Non-pigmented ciliary epithelial cell (primary cell): ENCODE measurements at regions not wholly inside any gene's neighbourhood (a gene's known extent, or its start where the extent isn't known, plus 50 kb on each side); places are given as distances from the start of the nearest gene placed in this dataset.
"Not testable (repeated sequence)": the region's sequence is repeated elsewhere in the genome, so short reads cannot be mapped to it uniquely, and the experiment has no call there.

ENCODE experiments used
- DNase-seq: peaks from one replicate; pipeline ENCODE4 v3.0.0-alpha.2; 2010; ENCODE audit warnings: low read depth

DNA sequence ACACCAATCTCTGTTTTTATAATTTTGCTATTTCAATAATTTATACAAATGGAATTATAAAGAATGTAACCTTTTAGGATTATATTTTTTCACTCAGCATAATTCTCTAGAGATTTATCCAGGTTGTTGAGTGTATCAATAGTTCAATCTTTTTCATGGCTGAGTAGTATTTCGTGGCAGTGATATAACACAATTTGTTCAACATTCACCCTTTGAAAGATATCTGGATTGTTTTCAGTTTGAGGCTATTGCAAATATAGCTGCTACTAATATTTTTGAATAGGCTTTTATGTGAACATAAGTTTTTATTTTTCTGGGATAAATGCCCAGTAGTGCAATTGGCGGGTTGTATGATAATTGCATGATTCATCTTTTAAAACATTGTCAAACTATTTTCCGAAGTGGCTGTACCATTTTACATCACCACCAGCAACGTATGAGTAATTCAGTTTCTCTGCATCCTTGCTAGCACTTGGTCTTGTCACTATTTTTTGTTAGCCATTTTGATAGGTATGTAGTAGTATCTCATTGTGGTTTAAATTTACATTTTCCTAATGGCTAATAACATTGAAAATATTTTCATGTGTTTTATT, 55.6 kb upstream of the ABCD3 start:
- no peak for DNase-seq

DNA sequence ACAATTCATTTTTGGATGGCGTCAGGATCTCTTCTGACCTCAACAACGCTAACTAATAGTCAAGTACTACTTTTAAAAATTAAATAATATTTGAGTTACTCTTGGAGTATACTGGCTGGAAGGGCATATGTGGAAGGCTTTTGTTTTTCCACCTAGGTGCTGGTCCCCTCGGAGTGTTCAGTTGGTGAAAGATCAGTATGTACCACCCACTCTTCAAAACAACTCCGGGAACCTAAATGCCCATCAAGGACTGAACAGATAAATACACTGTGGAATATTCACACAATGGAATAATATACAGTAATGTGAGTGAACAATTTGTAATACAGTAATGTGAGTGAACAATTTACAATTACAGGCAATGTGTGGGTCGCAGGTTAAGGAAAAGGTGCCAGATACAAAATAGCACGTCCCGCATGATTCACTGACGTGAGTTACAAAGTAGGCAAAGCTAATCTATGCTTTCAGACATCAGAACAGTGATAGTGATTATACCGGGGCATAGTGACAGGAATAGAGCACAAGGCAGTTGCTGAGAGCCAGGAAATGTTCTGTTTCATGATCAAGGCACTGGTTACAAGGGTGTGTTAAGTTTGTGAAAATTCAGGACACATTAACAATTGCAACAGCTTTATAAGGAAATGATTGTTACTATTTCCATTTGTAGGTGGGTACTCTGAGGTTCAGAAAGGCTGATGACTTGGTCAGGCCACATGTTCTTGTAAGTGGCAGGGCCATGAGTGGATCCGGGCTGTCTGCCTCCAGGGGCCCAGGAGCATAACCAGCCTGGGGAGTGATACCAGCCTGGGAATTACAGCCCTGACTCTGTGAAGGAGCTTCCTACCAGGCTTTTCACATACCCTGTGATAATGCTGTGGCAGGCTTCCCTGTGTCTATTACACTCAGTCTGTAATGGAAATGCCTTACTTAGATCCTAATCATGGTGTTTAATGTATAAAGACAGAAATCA, 59.3 kb upstream of the ABCD3 start:
- no peak for DNase-seq

DNA sequence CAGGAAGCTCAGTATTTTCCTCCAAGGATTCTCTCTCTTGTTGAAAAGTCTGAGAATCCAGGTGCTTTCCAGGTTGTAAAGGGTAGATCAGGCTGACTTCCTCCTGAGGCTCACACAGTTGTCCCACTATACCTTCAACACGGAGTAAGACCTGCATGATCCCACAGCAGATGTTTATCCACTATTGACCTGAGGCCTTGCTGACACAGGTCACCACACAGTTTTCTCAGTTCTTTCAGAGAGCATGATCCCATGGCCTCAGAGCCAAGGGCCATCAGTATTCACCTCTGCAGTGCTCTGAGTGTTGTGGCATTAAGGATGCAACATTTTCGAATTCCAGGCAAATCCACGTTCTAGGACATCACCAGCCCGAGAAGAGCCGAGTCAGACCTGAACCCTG, 60.5 kb upstream of the ABCD3 start:
- DNase-seq: no peak

DNA sequence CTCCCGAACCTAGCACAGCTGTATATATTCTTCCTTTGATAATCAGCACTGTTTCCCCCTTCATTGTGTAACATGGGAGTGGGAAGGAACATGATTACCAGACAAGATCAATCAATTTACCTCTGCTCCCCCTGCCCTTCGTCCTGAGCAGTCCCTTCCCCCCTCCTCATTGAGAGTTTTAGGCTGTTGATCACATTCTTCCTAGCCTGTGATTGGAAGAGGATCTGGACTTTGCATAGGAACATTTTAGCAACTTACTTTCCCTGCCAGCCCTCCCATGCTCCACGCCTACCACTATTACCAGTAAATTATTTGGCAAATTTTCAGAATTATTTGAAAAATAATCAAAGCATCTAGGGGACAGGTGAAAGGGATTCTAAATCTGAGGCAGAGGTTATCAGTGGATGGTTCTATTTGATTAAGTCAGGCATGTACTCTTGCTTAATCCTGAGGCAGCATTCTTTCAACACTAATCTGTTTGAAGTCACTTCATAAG, 62.7 kb upstream of the ABCD3 start:
- no peak for DNase-seq

DNA sequence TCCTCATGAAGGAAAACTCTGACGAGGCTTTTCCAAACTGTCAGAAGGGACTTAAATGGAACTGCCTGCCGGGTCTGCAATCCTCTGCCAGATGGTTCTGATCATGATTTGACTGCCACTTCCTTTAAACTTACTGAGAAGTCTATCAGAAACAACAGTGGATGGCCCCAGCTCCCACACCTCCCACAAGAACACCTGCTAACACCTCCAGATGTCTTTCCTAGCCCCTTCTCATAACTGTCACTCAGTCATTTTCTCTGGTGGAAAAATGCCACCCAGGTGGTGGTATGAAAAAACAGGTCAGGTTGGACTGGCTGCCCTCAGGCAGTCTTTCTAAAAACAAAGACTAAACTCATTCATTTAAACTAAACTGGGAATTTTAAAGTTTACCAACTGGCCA, 66.7 kb upstream of the ABCD3 start:
- no peak for DNase-seq

DNA sequence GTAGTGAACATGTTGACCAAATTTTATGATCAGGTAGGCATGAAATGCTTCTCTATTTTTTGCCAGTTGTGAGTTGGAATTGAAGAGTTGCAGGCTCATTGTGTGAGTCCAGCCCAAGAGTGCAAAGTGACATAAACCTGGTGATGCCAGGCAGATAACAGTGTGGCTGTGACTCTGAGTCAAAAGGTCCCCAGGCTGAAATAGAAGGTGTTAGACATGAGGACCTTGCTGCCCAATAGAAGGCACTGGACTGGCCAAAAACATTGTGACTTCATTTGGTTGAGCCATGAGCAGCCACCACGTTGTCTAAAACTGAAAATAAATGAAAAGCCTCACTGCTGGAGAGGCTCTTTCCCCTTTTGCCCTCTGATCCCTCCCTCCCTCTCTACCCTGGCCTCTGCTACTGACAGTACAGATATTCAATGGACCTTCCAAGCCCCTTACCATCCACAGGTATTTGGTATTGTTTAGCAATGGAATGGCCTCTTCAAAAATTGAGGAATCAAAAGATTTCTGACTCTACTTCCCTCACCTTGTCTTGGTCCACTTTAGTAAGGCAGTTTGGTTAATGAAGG, 67.8 kb upstream of the ABCD3 start:
- DNase-seq: no peak

DNA sequence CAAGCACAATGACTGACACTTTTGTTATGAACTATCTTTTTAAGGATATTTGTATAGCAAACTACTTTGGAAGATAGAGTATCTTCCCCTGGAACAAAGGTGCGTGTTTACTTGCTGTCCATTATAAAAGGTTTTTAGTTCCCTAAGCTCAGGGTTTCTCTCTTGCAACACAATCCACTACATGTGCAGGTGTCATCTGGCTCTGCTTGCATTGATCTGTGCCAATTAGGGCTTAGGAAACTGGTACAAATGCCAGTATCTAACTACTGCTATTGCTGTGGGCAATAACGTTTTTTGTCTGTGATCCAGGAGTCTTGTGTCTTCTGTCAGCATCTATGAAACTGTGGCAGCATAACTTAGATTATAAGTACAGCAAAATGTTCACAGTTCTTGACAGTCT, 68.3 kb upstream of the ABCD3 start:
- no peak for DNase-seq

DNA sequence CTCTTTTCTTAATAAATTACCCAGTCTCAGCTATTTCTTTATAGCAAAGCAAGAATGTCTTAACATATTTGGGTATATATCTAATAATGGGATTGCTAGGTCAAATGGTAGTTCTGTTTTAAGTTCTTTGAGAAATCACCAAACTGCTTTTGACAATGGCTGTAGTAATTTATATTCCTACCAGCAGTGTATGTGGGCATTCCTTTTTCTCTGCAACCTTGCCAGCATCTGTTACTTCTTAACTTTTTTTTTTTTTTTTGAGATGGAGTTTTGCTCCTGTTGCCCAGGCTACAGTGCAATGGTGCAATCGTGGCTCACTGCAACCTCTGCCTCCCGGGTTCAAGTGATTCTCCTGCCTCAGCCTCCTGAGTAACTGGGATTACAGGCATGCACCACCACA, 69.8 kb upstream of the ABCD3 start:
- DNase-seq: not testable (repeated sequence)

DNA sequence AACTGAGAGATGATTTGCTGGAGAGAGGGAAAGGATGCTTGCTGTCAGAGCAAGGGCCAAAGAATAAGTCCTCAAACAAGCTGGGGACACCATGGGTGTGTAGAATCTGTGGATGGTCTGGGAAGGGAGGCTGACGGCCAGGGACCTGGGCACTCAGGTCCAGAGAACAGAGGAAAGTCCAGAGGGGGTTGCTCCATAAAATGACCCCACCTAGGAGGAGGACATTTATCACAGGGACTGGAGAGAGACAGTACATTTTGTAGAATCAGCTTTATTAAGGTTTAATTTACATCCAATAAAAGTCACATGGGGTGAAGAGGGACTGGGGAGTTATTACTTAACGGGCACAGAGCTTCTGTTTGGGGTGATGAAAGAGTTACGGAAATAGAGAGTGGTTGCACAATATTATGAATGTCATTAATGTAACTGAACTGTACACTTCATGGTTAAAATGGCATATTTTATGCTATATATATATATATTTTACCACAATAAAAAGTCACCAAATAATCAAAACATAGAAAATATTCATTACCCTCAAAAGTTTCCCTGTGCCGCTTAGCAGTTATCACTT, 73.0 kb upstream of the ABCD3 start:
- no peak for DNase-seq

DNA sequence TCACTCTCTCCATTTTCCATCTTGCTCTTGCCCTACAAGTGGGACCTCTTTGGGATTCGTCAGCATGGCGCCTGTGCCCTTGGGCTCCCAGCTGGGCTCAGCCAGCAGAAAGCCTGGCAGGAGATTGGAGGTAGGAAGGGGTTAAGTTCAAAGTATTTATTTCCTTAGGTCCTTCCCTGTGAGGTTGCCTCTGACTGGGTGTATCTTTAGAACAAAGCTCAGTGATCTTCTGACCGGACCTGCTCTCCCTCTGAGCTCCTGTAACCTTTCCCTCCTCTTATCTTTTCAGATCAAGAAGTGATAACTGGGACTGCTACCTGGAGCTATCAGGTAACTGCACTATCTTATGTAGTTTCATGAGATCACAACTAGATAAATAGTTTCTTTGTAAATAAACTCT, 75.8 kb upstream of the ABCD3 start:
- DNase-seq: no peak

DNA sequence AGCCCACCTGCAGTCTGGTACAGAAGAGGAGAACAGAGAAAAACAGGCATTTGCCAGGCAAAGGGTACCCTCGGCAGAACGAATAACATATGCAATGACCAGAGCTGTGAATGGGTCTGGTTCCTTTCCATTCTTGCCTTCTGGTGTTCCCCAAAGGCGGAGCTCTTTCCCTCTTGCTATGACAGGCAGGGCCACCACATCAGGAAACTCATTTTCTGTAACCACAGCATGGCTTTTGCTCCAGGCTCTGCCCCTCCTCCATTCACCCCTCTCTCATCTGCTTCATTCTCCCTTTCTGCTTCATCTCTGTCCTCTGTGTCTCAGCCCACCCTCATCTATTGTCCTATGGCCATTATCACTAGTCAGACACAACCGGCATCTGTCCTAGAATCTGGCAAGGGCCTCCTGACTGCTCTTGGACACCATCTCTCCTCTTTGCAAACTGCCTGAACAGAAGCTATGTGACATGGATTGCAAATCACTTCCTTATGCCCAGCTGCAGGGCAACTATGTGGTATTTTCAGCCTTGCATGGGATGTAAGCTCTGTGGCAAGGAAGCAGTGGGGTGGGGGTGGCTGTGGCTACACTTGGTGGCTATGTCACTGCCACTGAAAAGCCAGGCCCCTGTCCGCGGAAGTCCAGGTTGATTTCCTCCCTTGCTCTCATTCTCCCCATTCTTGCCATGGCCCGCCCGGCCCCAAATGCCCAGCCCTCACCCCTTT, 78.8 kb upstream of the ABCD3 start:
- no peak for DNase-seq

DNA sequence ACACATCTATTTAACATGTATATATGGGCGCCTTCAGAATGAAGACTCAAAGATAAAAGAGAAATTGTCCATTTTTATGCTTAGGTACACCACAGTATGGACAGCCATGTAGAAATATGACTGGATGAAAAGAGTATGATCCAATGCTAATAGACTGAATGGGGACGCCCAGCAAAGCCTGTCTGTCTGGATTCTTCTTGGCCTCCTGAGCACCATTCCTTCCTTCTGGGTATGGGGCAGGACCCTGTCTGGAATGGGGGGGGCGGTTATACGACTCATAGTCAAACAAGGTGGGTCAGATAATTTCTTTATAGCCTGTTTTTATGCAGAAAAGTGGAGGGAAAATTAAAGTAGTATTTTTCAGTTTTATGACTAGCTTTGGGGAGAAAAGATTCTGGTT, 81.2 kb upstream of the ABCD3 start:
- no peak for DNase-seq

DNA sequence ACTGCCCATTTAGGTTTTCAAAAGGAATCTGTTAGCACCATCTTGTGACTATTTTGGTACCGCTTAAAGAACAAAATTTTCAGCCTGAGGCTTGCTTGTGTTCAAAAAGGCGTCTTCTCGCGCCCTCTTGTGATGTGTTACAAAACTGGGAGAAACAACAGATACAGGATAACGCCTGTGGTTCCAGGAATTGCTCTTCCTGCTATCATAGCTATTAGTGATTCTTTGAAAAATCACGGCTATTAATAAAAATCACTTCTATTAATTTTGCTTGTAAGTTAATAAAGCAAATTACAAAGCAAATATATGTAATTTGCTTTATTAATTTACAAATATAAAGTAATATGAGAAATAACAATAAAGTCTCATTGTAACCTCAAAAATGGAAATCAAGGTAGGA, 82.2 kb upstream of the ABCD3 start:
- peak; percentile 87 for DNase-seq

DNA sequence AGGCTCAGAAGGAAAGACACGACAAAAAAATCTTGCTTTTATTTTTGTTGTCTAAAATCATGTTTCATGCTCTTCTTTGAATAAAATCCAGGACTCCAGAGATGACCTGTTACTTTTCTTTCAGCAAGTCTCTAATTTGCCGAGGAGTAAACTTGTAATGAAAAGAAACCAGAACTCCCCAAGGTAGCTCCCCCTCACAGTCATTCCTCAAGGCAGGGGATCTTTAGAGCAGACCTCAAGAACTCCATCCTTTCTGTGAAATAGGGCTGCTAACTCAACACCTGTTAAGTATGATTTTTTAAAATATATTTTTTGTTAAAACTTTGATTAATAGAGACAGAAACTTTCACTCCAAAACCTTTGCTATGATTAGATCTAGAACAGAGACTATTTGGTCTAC, 82.7 kb upstream of the ABCD3 start:
- no peak for DNase-seq

DNA sequence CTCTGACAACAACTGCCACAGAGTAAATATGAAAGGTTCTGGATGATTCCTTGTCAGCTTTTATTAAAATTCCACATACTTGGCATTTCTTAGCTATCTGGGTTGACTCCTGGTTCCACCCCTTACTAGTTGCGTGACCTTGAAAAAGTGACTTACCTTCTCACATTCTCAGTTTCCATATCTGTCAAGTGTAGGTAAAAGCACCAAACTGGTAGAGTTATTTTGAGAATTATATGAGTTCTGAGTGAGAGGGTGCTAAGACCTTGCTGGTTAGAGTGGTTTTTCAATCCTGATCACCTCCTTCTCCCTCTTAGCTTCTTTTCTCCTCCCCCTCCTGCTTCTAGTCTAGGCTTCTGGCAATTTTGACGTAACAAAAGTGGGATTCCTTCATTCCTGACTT, 83.4 kb upstream of the ABCD3 start:
- DNase-seq: no peak

DNA sequence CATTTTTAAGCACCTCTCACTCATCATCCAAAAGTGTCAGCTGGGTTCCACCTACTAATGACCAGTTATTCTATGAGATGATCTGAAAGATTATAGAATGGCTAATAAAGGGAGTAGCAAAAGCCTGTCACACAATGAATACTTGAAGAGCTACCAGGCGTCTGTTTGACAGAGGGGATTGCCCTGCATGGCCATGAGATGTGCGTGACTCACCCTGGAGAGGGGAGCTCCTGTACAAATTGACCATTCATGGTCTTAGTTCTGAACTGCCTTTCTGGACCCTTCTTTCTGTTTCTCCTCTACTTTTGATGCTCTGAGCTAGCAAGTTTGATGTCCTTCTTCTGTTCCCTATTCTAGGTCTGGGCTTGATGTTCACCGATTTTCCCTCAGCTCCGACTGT, 85.2 kb upstream of the ABCD3 start:
- DNase-seq: no peak

DNA sequence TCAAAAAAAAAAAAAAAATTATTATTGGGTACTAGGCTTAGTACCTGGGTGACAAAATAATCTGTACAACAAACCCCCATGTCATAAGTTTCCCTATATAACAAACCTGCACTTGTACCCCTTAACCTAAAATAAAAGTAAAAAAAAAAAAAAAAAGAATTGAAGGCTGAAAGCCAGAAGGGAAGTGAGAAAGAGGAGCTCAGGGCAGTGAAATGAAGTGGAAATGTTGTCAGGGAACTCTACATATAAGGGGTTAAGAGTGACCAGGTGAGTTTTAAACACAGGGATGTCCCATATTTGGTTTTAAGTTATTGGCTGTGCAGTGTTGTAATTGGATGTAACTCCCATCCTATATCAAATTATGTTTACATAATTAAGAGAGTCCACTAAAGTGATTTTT, 85.7 kb upstream of the ABCD3 start:
- DNase-seq: no peak

DNA sequence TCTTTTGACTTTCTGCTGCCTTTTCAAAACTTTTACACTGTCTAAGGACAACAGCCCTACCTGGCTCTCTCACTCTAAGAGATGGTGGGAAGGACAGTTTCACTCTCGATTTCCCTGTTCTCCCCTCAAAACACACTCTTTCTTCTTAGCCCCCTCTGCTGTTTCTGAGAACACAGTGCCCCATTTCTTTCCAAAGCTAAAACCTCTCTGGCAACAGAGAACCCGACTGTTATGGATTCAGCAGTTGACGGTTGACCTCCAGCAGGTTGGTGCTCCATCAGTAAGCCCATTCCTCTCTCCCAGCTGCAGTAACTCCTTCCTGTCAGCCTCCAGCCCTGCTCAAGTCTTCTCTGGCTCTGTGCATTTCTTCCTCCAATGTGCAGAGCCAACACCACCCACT, 88.2 kb upstream of the ABCD3 start:
- DNase-seq: no peak

DNA sequence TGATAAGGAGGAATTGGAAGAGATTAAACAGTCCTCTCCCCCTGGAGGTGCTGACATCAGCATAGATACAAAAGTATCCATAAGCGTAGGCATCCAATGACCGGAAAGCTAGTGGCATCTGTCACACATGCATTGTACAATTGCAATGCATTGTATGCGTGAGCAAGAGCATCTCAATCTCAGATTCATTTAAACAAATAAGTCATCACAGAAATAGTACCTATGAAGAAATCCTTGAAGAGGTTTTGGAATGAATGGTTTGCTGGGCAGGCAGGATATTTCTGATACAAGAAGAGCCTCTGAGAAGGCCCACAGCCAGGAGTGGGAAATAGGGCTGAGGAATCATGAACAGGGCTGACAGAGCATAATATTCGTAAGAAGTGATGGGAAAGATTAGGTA, 88.9 kb upstream of the ABCD3 start:
- no peak for DNase-seq

DNA sequence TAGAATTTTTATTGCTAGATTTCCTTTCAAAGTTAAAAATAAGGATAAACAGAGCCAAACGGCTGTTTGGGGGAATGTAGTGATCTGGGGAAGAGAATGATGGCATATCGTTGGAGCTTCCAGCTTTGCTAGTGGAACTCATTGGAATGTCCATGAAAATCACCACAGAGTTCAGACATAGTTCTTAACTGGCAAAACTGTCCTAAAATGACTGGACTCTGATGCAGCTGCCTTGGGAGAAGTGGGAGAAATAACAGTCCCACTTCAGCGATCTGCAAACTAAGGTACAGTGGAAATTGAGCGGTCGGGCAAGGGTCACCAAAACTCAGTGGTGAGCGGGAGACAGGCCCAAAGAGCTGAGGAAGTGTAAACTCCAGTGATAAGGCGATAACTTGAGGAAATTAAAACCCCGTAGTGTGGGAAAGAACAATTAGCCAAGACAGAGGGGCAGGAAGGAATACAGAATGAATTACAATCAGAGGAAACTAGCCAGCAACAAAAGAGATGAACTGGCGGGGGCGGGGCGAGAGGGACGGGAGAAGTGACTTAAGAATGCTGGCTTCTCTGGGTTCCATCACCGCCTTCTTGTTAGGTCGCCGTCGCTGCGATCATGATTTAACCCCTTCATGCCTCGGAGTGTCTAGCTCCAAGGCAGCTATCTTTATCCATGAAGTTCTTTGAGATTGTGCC, 89.8 kb upstream of the ARHGAP29 start:
- DNase-seq: no peak

DNA sequence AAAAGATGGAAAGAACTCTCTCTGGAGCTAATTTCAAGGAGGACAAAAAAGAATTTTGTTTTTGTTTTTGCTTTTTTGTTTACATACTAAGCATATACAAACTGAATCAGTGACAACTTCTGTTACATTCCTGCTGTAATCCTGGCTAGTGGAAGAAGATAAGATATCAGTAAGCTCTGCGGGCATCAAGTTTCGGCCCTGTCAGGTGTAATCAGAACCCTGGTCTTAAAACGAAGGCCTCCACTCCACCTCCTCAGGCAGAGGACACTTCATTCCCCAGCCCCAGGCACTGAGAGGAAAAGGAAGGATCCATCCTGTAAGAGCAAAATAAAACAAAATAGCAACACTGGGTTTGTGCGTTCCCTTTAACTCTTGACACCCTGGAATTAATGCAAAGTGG, 88.9 kb upstream of the ARHGAP29 start:
- no peak for DNase-seq
